PFSK-1 (cell line): ENCODE measurements at regions not wholly inside any gene's neighbourhood (a gene's known extent, or its start where the extent isn't known, plus 50 kb on each side); places are given as distances from the start of the nearest gene placed in this dataset.

Experiments used
- FOXP2 ChIP-seq: optimal IDR thresholded peaks from 2 replicates; pipeline ENCODE3; 2011; ENCODE audit warnings: borderline replicate concordance, control low read depth, inconsistent platforms; ENCODE audit not compliant: insufficient read depth; ENCODE audit errors: extremely low read length, extremely low read depth
- POLR2AphosphoS5 ChIP-seq: IDR thresholded peaks from 2 replicates; pipeline ENCODE4 v1.6.1; 2012; ENCODE audit warnings: low read depth, mild to moderate bottlenecking, control low read depth, low read length, moderate library complexity

DNA sequence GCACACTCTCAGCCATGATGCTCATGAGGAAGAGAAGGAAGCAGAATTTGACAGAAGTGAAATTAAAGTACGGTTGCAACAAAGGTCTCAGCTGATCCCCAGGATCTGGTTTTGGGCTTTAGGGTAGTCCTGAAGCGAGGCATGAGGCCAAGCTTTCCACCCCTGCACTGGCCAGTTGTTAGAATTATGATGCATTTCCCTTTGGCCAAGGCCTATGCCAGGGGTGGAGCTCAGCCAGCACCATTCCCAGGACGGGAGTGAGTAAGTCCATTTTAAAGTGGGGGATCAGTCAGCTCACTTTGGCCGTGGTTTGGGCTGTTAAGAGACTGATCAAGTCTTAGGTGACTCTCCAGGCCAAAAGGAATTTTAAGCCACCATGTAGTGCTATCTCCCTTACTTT lies 314.5 kb upstream of the MMADHC start:
- TF ChIP-seq POLR2AphosphoS5 (no peak), FOXP2 (no peak)
